ENCODE measurements at regions not wholly inside any gene's neighbourhood (a gene's known extent, or its start where the extent isn't known, plus 50 kb on each side); places are given as distances from the start of the nearest gene placed in this dataset.

DNA sequence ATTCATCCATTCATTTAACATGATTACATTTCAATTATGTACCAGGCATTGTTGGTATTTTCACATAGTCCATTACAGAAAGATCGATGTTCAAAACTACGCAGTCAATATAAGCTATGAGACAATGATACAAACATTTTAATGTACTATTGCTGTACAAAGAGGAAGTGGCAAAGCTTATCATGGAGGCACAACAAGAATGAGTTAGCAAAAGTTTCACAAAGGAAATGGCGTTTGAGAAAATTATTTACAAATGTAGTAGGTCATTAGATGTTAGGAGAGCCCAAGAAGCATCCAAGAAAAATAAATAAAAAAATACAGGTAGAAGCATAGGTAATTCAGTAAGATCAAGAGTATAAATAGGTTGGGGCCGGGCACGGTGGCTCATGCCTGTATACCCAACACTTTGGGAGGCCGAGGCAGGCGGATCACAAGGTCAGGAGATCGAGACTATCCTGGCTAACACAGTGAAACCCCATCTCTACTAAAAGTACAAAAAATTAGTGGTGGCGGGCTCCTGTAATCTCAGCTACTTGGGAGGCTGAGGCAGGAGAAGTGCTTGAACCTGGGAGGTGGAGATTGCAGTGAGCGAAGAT, 1730.8 kb upstream of the CELF4 start (continued):
- TF ChIP-seq, protein P1, sequence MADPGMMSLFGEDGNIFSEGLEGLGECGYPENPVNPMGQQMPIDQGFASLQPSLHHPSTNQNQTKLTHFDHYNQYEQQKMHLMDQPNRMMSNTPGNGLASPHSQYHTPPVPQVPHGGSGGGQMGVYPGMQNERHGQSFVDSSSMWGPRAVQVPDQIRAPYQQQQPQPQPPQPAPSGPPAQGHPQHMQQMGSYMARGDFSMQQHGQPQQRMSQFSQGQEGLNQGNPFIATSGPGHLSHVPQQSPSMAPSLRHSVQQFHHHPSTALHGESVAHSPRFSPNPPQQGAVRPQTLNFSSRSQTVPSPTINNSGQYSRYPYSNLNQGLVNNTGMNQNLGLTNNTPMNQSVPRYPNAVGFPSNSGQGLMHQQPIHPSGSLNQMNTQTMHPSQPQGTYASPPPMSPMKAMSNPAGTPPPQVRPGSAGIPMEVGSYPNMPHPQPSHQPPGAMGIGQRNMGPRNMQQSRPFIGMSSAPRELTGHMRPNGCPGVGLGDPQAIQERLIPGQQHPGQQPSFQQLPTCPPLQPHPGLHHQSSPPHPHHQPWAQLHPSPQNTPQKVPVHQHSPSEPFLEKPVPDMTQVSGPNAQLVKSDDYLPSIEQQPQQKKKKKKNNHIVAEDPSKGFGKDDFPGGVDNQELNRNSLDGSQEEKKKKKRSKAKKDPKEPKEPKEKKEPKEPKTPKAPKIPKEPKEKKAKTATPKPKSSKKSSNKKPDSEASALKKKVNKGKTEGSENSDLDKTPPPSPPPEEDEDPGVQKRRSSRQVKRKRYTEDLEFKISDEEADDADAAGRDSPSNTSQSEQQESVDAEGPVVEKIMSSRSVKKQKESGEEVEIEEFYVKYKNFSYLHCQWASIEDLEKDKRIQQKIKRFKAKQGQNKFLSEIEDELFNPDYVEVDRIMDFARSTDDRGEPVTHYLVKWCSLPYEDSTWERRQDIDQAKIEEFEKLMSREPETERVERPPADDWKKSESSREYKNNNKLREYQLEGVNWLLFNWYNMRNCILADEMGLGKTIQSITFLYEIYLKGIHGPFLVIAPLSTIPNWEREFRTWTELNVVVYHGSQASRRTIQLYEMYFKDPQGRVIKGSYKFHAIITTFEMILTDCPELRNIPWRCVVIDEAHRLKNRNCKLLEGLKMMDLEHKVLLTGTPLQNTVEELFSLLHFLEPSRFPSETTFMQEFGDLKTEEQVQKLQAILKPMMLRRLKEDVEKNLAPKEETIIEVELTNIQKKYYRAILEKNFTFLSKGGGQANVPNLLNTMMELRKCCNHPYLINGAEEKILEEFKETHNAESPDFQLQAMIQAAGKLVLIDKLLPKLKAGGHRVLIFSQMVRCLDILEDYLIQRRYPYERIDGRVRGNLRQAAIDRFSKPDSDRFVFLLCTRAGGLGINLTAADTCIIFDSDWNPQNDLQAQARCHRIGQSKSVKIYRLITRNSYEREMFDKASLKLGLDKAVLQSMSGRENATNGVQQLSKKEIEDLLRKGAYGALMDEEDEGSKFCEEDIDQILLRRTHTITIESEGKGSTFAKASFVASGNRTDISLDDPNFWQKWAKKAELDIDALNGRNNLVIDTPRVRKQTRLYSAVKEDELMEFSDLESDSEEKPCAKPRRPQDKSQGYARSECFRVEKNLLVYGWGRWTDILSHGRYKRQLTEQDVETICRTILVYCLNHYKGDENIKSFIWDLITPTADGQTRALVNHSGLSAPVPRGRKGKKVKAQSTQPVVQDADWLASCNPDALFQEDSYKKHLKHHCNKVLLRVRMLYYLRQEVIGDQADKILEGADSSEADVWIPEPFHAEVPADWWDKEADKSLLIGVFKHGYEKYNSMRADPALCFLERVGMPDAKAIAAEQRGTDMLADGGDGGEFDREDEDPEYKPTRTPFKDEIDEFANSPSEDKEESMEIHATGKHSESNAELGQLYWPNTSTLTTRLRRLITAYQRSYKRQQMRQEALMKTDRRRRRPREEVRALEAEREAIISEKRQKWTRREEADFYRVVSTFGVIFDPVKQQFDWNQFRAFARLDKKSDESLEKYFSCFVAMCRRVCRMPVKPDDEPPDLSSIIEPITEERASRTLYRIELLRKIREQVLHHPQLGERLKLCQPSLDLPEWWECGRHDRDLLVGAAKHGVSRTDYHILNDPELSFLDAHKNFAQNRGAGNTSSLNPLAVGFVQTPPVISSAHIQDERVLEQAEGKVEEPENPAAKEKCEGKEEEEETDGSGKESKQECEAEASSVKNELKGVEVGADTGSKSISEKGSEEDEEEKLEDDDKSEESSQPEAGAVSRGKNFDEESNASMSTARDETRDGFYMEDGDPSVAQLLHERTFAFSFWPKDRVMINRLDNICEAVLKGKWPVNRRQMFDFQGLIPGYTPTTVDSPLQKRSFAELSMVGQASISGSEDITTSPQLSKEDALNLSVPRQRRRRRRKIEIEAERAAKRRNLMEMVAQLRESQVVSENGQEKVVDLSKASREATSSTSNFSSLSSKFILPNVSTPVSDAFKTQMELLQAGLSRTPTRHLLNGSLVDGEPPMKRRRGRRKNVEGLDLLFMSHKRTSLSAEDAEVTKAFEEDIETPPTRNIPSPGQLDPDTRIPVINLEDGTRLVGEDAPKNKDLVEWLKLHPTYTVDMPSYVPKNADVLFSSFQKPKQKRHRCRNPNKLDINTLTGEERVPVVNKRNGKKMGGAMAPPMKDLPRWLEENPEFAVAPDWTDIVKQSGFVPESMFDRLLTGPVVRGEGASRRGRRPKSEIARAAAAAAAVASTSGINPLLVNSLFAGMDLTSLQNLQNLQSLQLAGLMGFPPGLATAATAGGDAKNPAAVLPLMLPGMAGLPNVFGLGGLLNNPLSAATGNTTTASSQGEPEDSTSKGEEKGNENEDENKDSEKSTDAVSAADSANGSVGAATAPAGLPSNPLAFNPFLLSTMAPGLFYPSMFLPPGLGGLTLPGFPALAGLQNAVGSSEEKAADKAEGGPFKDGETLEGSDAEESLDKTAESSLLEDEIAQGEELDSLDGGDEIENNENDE (IDR thresholded peaks at IDR 0.05; ENCODE audit: insufficient replicate concordance, low read length) = no peak
- TF ChIP-seq SP2 (IDR thresholded peaks at IDR 0.05; ENCODE audit: low read length) (no peak), RNF2 (IDR thresholded peaks at IDR 0.05; ENCODE audit: borderline replicate concordance, low read depth, low read length, missing control alignments, poor library complexity, severe bottlenecking) (no peak), RAD21 (IDR thresholded peaks at IDR 0.05 in 1 of 2, conservative IDR thresholded peaks at IDR 0.05 in 1 of 2; ENCODE audit: low read depth in 2 of 2, low read length in 2 of 2) (no peak)
- TF ChIP-seq, protein P2, sequence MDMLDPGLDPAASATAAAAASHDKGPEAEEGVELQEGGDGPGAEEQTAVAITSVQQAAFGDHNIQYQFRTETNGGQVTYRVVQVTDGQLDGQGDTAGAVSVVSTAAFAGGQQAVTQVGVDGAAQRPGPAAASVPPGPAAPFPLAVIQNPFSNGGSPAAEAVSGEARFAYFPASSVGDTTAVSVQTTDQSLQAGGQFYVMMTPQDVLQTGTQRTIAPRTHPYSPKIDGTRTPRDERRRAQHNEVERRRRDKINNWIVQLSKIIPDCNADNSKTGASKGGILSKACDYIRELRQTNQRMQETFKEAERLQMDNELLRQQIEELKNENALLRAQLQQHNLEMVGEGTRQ (IDR thresholded peaks at IDR 0.05; ENCODE audit: low read length) = no peak

Data from H1 (cell line).